Neural crest cell (in vitro differentiated cells): ENCODE measurements at regions not wholly inside any gene's neighbourhood (a gene's known extent, or its start where the extent isn't known, plus 50 kb on each side); places are given as distances from the start of the nearest gene placed in this dataset.
A peak's percentile ranks its signal among the peaks of the same experiment; 100 is the strongest.

Experiments used
- DNase-seq: peaks from one replicate; pipeline ENCODE4 v3.0.0; 2021; ENCODE audit warnings: low read depth, mixed read lengths, low spot score
- H3K27ac Mint-ChIP-seq: one replicate; pipeline ENCODE4 v1.8.0; 2021; ENCODE audit warnings: mild to moderate bottlenecking, mixed read lengths; ENCODE audit not compliant: unreplicated experiment
- H3K27me3 Mint-ChIP-seq: 2 replicates; pipeline ENCODE4 v1.8.0; 2021; ENCODE audit warnings: low read depth, mild to moderate bottlenecking, mixed read lengths
- H3K36me3 Mint-ChIP-seq: 2 replicates; pipeline ENCODE4 v1.8.0; 2021; ENCODE audit warnings: low read depth, mild to moderate bottlenecking, mixed read lengths
- H3K4me1 Mint-ChIP-seq: 2 replicates; pipeline ENCODE4 v1.8.0; 2021; ENCODE audit warnings: mixed read lengths
- H3K4me3 Mint-ChIP-seq: one replicate; pipeline ENCODE4 v1.8.0; 2021; ENCODE audit warnings: mild to moderate bottlenecking, mixed read lengths
- H3K9me3 Mint-ChIP-seq: 2 replicates; pipeline ENCODE4 v1.8.0; 2021; ENCODE audit warnings: mixed read lengths
- CTCF ChIP-seq: fragments of 200-600 bp; sonication (generic); conservative IDR thresholded peaks from 2 replicates; pipeline ENCODE4 v1.5.0; 2021; ENCODE audit warnings: antibody characterized with exemption, mild to moderate bottlenecking

GRCh38 chr2:175435012-175435411, 253.5 kb upstream of the ATP5MC3 start:
- Mint-ChIP-seq H3K4me1 (peaks cover 35% of the 10 kb centered on the region), H3K4me3 (no peak overlapping the region), H3K27me3 (no peaks in the 10 kb centered on the region), H3K36me3 (no peaks in the 10 kb centered on the region), H3K9me3 (no peaks in the 10 kb centered on the region), H3K27ac (no peak overlapping the region)
- DNase-seq = no peak
- TF ChIP-seq CTCF = no peak

GRCh38 chr2:175432793-175433192, 251.3 kb upstream of the ATP5MC3 start:
- no peak for TF ChIP-seq CTCF
- Mint-ChIP-seq H3K4me3 (no peak overlapping the region), H3K27ac (peak overlapping the region; percentile 75), H3K36me3 (peaks cover 3% of the 10 kb centered on the region), H3K27me3 (no peaks in the 10 kb centered on the region), H3K4me1 (peaks cover 28% of the 10 kb centered on the region), H3K9me3 (peaks cover 7% of the 10 kb centered on the region)
- no peak for DNase-seq

GRCh38 chr2:175432021-175432420, 250.5 kb upstream of the ATP5MC3 start:
- TF ChIP-seq CTCF = no peak
- peak; percentile 9 for DNase-seq
- H3K27ac Mint-ChIP-seq = peak overlapping the region; percentile 57
- H3K4me1 Mint-ChIP-seq = peaks cover 28% of the 10 kb centered on the region
- peaks cover 3% of the 10 kb centered on the region for H3K36me3 Mint-ChIP-seq
- peak overlapping the region; percentile 24 for H3K4me3 Mint-ChIP-seq
- peaks cover 7% of the 10 kb centered on the region for H3K9me3 Mint-ChIP-seq
- H3K27me3 Mint-ChIP-seq = no peaks in the 10 kb centered on the region

GRCh38 chr2:175431101-175431946, 249.8 kb upstream of the ATP5MC3 start:
- Mint-ChIP-seq H3K27ac (peak overlapping the region; percentile 57), H3K4me3 (peak overlapping the region; percentile 24), H3K36me3 (peaks cover 3% of the 10 kb centered on the region), H3K4me1 (peaks cover 28% of the 10 kb centered on the region), H3K9me3 (peaks cover 7% of the 10 kb centered on the region), H3K27me3 (no peaks in the 10 kb centered on the region)
- no peak for DNase-seq
- TF ChIP-seq CTCF = no peak

GRCh38 chr2:175430236-175430635, 248.7 kb upstream of the ATP5MC3 start:
- H3K4me3 Mint-ChIP-seq = no peak overlapping the region

More at GRCh38 chr2:175430236-175430635, 248.7 kb upstream of the ATP5MC3 start:
- Mint-ChIP-seq H3K4me1 (peaks cover 28% of the 10 kb centered on the region), H3K36me3 (peaks cover 4% of the 10 kb centered on the region), H3K27ac (peak overlapping the region; percentile 9), H3K9me3 (peaks cover 9% of the 10 kb centered on the region), H3K27me3 (no peaks in the 10 kb centered on the region)
- TF ChIP-seq CTCF = no peak
- DNase-seq = no peak
